Tibial nerve (tissue), 4 donors: ENCODE measurements at regions not wholly inside any gene's neighbourhood (a gene's known extent, or its start where the extent isn't known, plus 50 kb on each side); places are given as distances from the start of the nearest gene placed in this dataset.

Experiments
- DNase-seq, 2 donors: peaks; one replicate each; pipeline ENCODE4 v3.0.0-alpha.2; 2019; ENCODE audit warnings: low spot score in 2 of 2
- H3K27ac ChIP-seq, 4 donors: fragments of 200-600 bp; sonication (generic) in 3 of 4; one replicate each; pipeline ENCODE4 v1.5.1; 2017 to 2019; ENCODE audit warnings: mild to moderate bottlenecking in 1 of 4
- H3K27me3 ChIP-seq, 2 donors: fragments of 200-600 bp; sonication (generic) in 1 of 2; one replicate each; pipeline versions ENCODE4 v1.5.1 to v1.6.0; 2017 to 2019
- H3K36me3 ChIP-seq, 3 donors: fragments of 200-600 bp; sonication (generic); one replicate each; pipeline ENCODE4 v1.5.1; 2018 to 2019
- H3K4me1 ChIP-seq, 4 donors: fragments of 200-600 bp; sonication (generic) in 3 of 4; one replicate each; pipeline ENCODE4 v1.5.1; 2017 to 2019
- H3K4me3 ChIP-seq, 4 donors: fragments of 200-600 bp; sonication (generic) in 3 of 4; one replicate each; pipeline ENCODE4 v1.5.1; 2017 to 2019; ENCODE audit warnings: mild to moderate bottlenecking in 1 of 4, moderate library complexity in 1 of 4
- H3K9me3 ChIP-seq, 4 donors: fragments of 200-600 bp; sonication (generic) in 3 of 4; one replicate each; pipeline ENCODE4 v1.5.1; 2017 to 2019
- EP300 ChIP-seq, 2 donors: sonication (generic); formaldehyde crosslinking; IDR thresholded peaks; one replicate each; pipeline ENCODE4 v1.6.1; 2017; ENCODE audit warnings: antibody characterized with exemption in 2 of 2, mild to moderate bottlenecking in 1 of 2
- POLR2A ChIP-seq, 2 donors: fragments of 450-650 bp; IDR thresholded peaks; one replicate each; pipeline ENCODE4 v1.6.1; 2017; ENCODE audit warnings: antibody characterized with exemption in 2 of 2, mild to moderate bottlenecking in 2 of 2, moderate library complexity in 2 of 2
- WGBS, 2 donors: methylation state at CpG; one replicate each; pipeline ENCODE4 v1.1.5; 2018; 5-methylcytosine and 5-hydroxymethylcytosine counted together
- TF ChIP-seq, protein P1 (sequence below), 5 experiments: fragments of 200-600 bp in 3 of 5; fragments of 450-650 bp in 2 of 5; sonication (generic) in 3 of 5; IDR thresholded peaks; one replicate each; pipeline ENCODE4 v1.5.1; 2016 to 2019; ENCODE audit warnings: antibody characterized with exemption in 5 of 5, mild to moderate bottlenecking in 3 of 5, moderate library complexity in 2 of 5

DNA sequence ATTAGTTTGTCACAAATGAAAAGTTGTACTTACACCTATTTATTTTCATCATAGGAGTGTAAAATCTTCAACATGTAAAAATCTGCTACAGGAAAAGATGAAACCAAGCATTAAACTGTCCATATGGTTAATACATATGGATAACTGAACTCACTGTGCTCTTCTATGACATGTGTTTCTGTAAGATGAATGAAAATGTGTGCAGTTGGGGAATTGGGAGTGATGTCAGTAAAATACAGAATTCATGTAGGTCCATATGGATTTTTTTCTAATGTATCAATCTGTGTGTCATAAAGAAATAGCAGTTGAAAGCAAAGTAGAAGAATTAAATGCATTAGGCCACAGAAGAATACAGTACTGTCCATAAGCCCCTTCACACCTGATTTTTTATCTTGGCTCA is 178.4 kb upstream of the COL3A1 start:
- peaks cover 0 to 3% (median 0%) of the 10 kb centered on the region in 4 donors for H3K9me3 ChIP-seq
- H3K4me1 ChIP-seq: no peaks in the 10 kb centered on the region
- no peaks in the 10 kb centered on the region for H3K27me3 ChIP-seq
- no peak overlapping the region for H3K27ac ChIP-seq
- H3K4me3 ChIP-seq: no peak overlapping the region
- no peak for DNase-seq
- no peaks in the 10 kb centered on the region for H3K36me3 ChIP-seq
- TF ChIP-seq, protein P1, sequence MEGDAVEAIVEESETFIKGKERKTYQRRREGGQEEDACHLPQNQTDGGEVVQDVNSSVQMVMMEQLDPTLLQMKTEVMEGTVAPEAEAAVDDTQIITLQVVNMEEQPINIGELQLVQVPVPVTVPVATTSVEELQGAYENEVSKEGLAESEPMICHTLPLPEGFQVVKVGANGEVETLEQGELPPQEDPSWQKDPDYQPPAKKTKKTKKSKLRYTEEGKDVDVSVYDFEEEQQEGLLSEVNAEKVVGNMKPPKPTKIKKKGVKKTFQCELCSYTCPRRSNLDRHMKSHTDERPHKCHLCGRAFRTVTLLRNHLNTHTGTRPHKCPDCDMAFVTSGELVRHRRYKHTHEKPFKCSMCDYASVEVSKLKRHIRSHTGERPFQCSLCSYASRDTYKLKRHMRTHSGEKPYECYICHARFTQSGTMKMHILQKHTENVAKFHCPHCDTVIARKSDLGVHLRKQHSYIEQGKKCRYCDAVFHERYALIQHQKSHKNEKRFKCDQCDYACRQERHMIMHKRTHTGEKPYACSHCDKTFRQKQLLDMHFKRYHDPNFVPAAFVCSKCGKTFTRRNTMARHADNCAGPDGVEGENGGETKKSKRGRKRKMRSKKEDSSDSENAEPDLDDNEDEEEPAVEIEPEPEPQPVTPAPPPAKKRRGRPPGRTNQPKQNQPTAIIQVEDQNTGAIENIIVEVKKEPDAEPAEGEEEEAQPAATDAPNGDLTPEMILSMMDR (IDR thresholded peaks at IDR 0.05): no peak
- no peak for TF ChIP-seq EP300 (IDR thresholded peaks at IDR 0.05)

GRCh38 chr2:188797371-188797770 is 176.8 kb upstream of the COL3A1 start:
- H3K27me3 ChIP-seq: no peaks in the 10 kb centered on the region
- 72 to 77% methylated on average over 4 of the region's 4 CpGs for WGBS, 2 donors
- peaks cover 0 to 11% (median 0%) of the 10 kb centered on the region in 4 donors for H3K9me3 ChIP-seq
- no peaks in the 10 kb centered on the region for H3K4me1 ChIP-seq
- H3K4me3 ChIP-seq: no peak overlapping the region
- no peaks in the 10 kb centered on the region for H3K36me3 ChIP-seq
- TF ChIP-seq EP300 (IDR thresholded peaks at IDR 0.05) (no peak), POLR2A (IDR thresholded peaks at IDR 0.05) (no peak)
- TF ChIP-seq, protein P1 (IDR thresholded peaks at IDR 0.05): no peak
- no peak for DNase-seq
- no peak overlapping the region for H3K27ac ChIP-seq

GRCh38 chr2:188798159-188798558 is 176.0 kb upstream of the COL3A1 start:
- Histone ChIP-seq H3K27me3 (no peaks in the 10 kb centered on the region), H3K27ac (no peak overlapping the region), H3K4me1 (no peaks in the 10 kb centered on the region), H3K36me3 (peaks cover 0 to 3% (median 0%) of the 10 kb centered on the region in 3 donors), H3K4me3 (no peak overlapping the region), H3K9me3 (peaks cover 0 to 19% (median 0%) of the 10 kb centered on the region in 4 donors)
- TF ChIP-seq EP300 (IDR thresholded peaks at IDR 0.05) (no peak), POLR2A (IDR thresholded peaks at IDR 0.05) (no peak)
- TF ChIP-seq, protein P1 (IDR thresholded peaks at IDR 0.05): no peak
- DNase-seq: no peak
- 14% methylated on average over 4 of the region's 4 CpGs for WGBS, 2 donors

GRCh38 chr2:188805219-188805618 is 169.0 kb upstream of the COL3A1 start:
- H3K9me3 ChIP-seq: peaks cover 0 to 29% (median 0%) of the 10 kb centered on the region in 4 donors
- H3K4me1 ChIP-seq: no peaks in the 10 kb centered on the region
- no peak for DNase-seq
- 68 to 78% methylated on average over 4 of the region's 4 CpGs for WGBS, 2 donors
- no peaks in the 10 kb centered on the region for H3K27me3 ChIP-seq
- H3K4me3 ChIP-seq: no peak overlapping the region
- H3K27ac ChIP-seq: no peak overlapping the region
- H3K36me3 ChIP-seq: peaks cover 0 to 9% (median 0%) of the 10 kb centered on the region in 3 donors
- TF ChIP-seq POLR2A (IDR thresholded peaks at IDR 0.05): no peak
- TF ChIP-seq, protein P1 (IDR thresholded peaks at IDR 0.05): no peak

GRCh38 chr2:188808947-188809355 is 165.2 kb upstream of the COL3A1 start:
- no peak for DNase-seq
- Histone ChIP-seq H3K9me3 (peaks cover 0 to 3% (median 0%) of the 10 kb centered on the region in 4 donors), H3K4me3 (no peak overlapping the region), H3K27me3 (no peaks in the 10 kb centered on the region), H3K27ac (no peak overlapping the region), H3K36me3 (no peaks in the 10 kb centered on the region), H3K4me1 (no peaks in the 10 kb centered on the region)
- TF ChIP-seq EP300 (IDR thresholded peaks at IDR 0.05) (no peak), POLR2A (IDR thresholded peaks at IDR 0.05) (no peak)
- TF ChIP-seq, protein P1 (IDR thresholded peaks at IDR 0.05): no peak
